HCEC 1CT (cell line): ENCODE measurements at regions not wholly inside any gene's neighbourhood (a gene's known extent, or its start where the extent isn't known, plus 50 kb on each side); places are given as distances from the start of the nearest gene placed in this dataset.
"Not testable (repeated sequence)": the region's sequence is repeated elsewhere in the genome, so short reads cannot be mapped to it uniquely, and the experiment has no call there.

Source experiments
- DNase-seq: peaks from one replicate; pipeline ENCODE4 v3.0.0-alpha.2; 2017

- DNase-seq = no peak
Measured at GRCh38 chr7:109335951-109336350, 766.3 kb downstream of the DNAJB9 start.

- no peak for DNase-seq
Measured at GRCh38 chr7:109336531-109336930, 766.9 kb downstream of the DNAJB9 start.

- no peak for DNase-seq
Measured at GRCh38 chr7:109343678-109344077, 774.0 kb downstream of the DNAJB9 start.

GRCh38 chr7:109351493-109351892 is 781.8 kb downstream of the DNAJB9 start:
- DNase-seq = no peak

- no peak for DNase-seq
Measured at GRCh38 chr7:109354000-109354399, 784.3 kb downstream of the DNAJB9 start.

- DNase-seq = no peak
Measured at GRCh38 chr7:109354552-109354951, 784.9 kb downstream of the DNAJB9 start.

- DNase-seq = no peak
Measured at GRCh38 chr7:109375823-109376222, 806.1 kb downstream of the DNAJB9 start.

- no peak for DNase-seq
Measured at GRCh38 chr7:109376576-109376975, 806.9 kb downstream of the DNAJB9 start.

- no peak for DNase-seq
Measured at GRCh38 chr7:109377076-109377884, 807.6 kb downstream of the DNAJB9 start.

GRCh38 chr7:109386959-109387358 is 817.3 kb downstream of the DNAJB9 start:
- DNase-seq = no peak

- DNase-seq = no peak
Measured at GRCh38 chr7:109387530-109387929, 817.9 kb downstream of the DNAJB9 start.

- DNase-seq = no peak
Measured at GRCh38 chr7:109391240-109391639, 821.6 kb downstream of the DNAJB9 start.

GRCh38 chr7:109402107-109402506 is 832.4 kb downstream of the DNAJB9 start:
- DNase-seq = no peak

- no peak for DNase-seq
Measured at GRCh38 chr7:109407756-109408155, 838.1 kb downstream of the DNAJB9 start.

- no peak for DNase-seq
Measured at GRCh38 chr7:109437957-109438356, 868.3 kb downstream of the DNAJB9 start.

- DNase-seq = no peak
Measured at GRCh38 chr7:109449760-109450159, 880.1 kb downstream of the DNAJB9 start.

GRCh38 chr7:109456116-109456515 is 886.4 kb downstream of the DNAJB9 start:
- no peak for DNase-seq

- no peak for DNase-seq
Measured at GRCh38 chr7:109460296-109460695, 890.6 kb downstream of the DNAJB9 start.

- no peak for DNase-seq
Measured at GRCh38 chr7:109462171-109462570, 892.5 kb downstream of the DNAJB9 start.

GRCh38 chr7:109467729-109468128 is 898.1 kb downstream of the DNAJB9 start:
- DNase-seq = not testable (repeated sequence)

GRCh38 chr7:109473172-109473571 is 903.5 kb downstream of the DNAJB9 start:
- DNase-seq = no peak

- no peak for DNase-seq
Measured at GRCh38 chr7:109476409-109476808, 906.7 kb downstream of the DNAJB9 start.

GRCh38 chr7:109479388-109479787 is 909.7 kb downstream of the DNAJB9 start:
- no peak for DNase-seq

GRCh38 chr7:109490607-109491006 is 920.9 kb downstream of the DNAJB9 start:
- not testable (repeated sequence) for DNase-seq

GRCh38 chr7:109497053-109497452 is 927.4 kb downstream of the DNAJB9 start:
- no peak for DNase-seq
